CD4-positive, alpha-beta T cell treated with Interferon gamma for 1 hour (primary cell): ENCODE measurements at regions not wholly inside any gene's neighbourhood (a gene's known extent, or its start where the extent isn't known, plus 50 kb on each side); places are given as distances from the start of the nearest gene placed in this dataset.
"Not testable (repeated sequence)": the region's sequence is repeated elsewhere in the genome, so short reads cannot be mapped to it uniquely, and the experiment has no call there.

Experiments used
- DNase-seq: peaks from one replicate; pipeline ENCODE4 v3.0.0-alpha.2; 2020

- not testable (repeated sequence) for DNase-seq
Observed at GRCh38 chr1:161454865-161455707, 50.2 kb upstream of the FCGR2A start.

- not testable (repeated sequence) for DNase-seq
Observed at GRCh38 chr1:161453950-161454864, 51.0 kb upstream of the FCGR2A start.

GRCh38 chr1:161451698-161452348 lies 53.4 kb upstream of the FCGR2A start:
- DNase-seq, result not testable (repeated sequence)

GRCh38 chr1:161447760-161448332 lies 57.4 kb upstream of the FCGR2A start:
- not testable (repeated sequence) for DNase-seq

GRCh38 chr1:161447040-161447759 lies 58.1 kb upstream of the FCGR2A start:
- DNase-seq, result not testable (repeated sequence)

- peak; percentile 2 for DNase-seq
Observed at GRCh38 chr1:161444725-161445124, 60.5 kb upstream of the FCGR2A start.

- DNase-seq, result not testable (repeated sequence)
Observed at GRCh38 chr1:161444255-161444654, 61.0 kb upstream of the FCGR2A start.

GRCh38 chr1:161440312-161440894 lies 64.9 kb upstream of the FCGR2A start:
- DNase-seq, result peak; percentile 52

GRCh38 chr1:161439280-161440232 lies 65.7 kb upstream of the FCGR2A start:
- DNase-seq, result no peak

GRCh38 chr1:161433191-161433590 lies 65.5 kb upstream of the CFAP126 start:
- not testable (repeated sequence) for DNase-seq

- no peak for DNase-seq
Observed at GRCh38 chr1:161432091-161432490, 64.4 kb upstream of the CFAP126 start.

- no peak for DNase-seq
Observed at GRCh38 chr1:161427733-161428516, 60.2 kb upstream of the CFAP126 start.

GRCh38 chr1:161422914-161423313 lies 55.2 kb upstream of the CFAP126 start:
- not testable (repeated sequence) for DNase-seq

GRCh38 chr1:161421456-161421855 lies 53.8 kb upstream of the CFAP126 start:
- DNase-seq, result no peak

GRCh38 chr1:161420763-161421455 lies 53.2 kb upstream of the CFAP126 start:
- DNase-seq, result no peak

- not testable (repeated sequence) for DNase-seq
Observed at GRCh38 chr1:161417536-161417935, 49.9 kb upstream of the CFAP126 start.
